A549 (cell line): ENCODE measurements at regions not wholly inside any gene's neighbourhood (a gene's known extent, or its start where the extent isn't known, plus 50 kb on each side); places are given as distances from the start of the nearest gene placed in this dataset.

Experiments
- ATAC-seq, 2 experiments: fragments of 200-7000 bp in 1 of 2; fragments of >200 bp in 1 of 2; cut with Nextera tagmentation in 1 of 2; cut with Tn5 transposase in 1 of 2; 3 replicates each; pipeline versions ENCODE4 v1.8.0 to v1.9.1; 2018 to 2020; ENCODE audit warnings: mild to moderate bottlenecking in 1 of 2, moderate library complexity in 1 of 2
- CTCF ChIA-PET: fragments of 300-600 bp; sonication (Branson Sonifier 250); formaldehyde crosslinking; extraction: SDS; loops from one replicate; lab custom pipeline; 2021; ENCODE audit warnings: antibody characterized with exemption, inconsistent platforms; lab: Yijun Ruan, JAX
- POLR2A ChIA-PET: fragments of 350-600 bp; formaldehyde crosslinking; extraction: SDS; loops from one replicate; lab custom pipeline; 2021; ENCODE audit warnings: antibody characterized with exemption, inconsistent platforms; lab: Yijun Ruan, JAX
- DNase-seq, 2 experiments: peaks; one replicate each; pipeline versions ENCODE4 v3.0.0 to v3.0.0-alpha.2; 2011 to 2016; ENCODE audit warnings: low read depth in 1 of 2, low spot score in 1 of 2
- FAIRE-seq: peaks from 2 replicates; lab custom pipeline; 2011; peaks lifted over from hg19 to GRCh38; lab: Jason Lieb, UNC
- H3K27ac ChIP-seq, 2 experiments: fragments of >200 bp; sonication (Bioruptor Twin); formaldehyde crosslinking; 3 replicates each; pipeline ENCODE4 v1.5.1; 2016 to 2017
- H3K4me1 ChIP-seq: fragments of >200 bp; sonication (Bioruptor Twin); formaldehyde crosslinking; 3 replicates; pipeline ENCODE4 v1.6.1; 2016
- H3K4me2 ChIP-seq: fragments of >200 bp; sonication (Bioruptor Twin); formaldehyde crosslinking; 3 replicates; pipeline ENCODE4 v1.6.1; 2016
- H3K4me3 ChIP-seq: fragments of >200 bp; sonication (Bioruptor Twin); formaldehyde crosslinking; 3 replicates; pipeline ENCODE4 v1.5.1; 2016
- H3K9me3 ChIP-seq: fragments of >200 bp; sonication (Bioruptor Twin); formaldehyde crosslinking; 3 replicates; pipeline ENCODE4 v1.6.1; 2016
- BHLHE40 ChIP-seq: IDR thresholded peaks from 2 replicates; pipeline ENCODE4 v1.6.1; 2012; ENCODE audit warnings: low read depth, low read length, inconsistent platforms
- CEBPB ChIP-seq, 2 experiments: fragments of >200 bp in 1 of 2; sonication (Bioruptor Twin) in 1 of 2; formaldehyde crosslinking in 1 of 2; IDR thresholded peaks; 2 replicates each; pipeline ENCODE4 v1.6.1; 2012 to 2016
- CHD2 ChIP-seq: fragments of 150-350 bp; IDR thresholded peaks from 2 replicates; pipeline ENCODE4 v1.6.1; 2014; ENCODE audit warnings: low read length; ENCODE audit not compliant: partially characterized antibody
- EP300 ChIP-seq, 2 experiments: fragments of >200 bp; sonication (Bioruptor Twin); formaldehyde crosslinking; IDR thresholded peaks; 2 replicates in 1 of 2; 3 replicates in 1 of 2; pipeline ENCODE4 v1.6.1; 2016 to 2017
- FOSL2 ChIP-seq, 2 experiments: fragments of 450-650 bp in 1 of 2; fragments of >200 bp in 1 of 2; sonication (Bioruptor Twin) in 1 of 2; formaldehyde crosslinking; IDR thresholded peaks; 2 replicates each; pipeline versions ENCODE4 v1.5.0 to v1.6.1; 2016 to 2020; ENCODE audit warnings: mild to moderate bottlenecking in 1 of 2, moderate library complexity in 1 of 2
- HOXB13 ChIP-seq: fragments of 250-450 bp; sonication (Bioruptor Pico); IDR thresholded peaks from 2 replicates; pipeline ENCODE4 v1.5.0; 2020; ENCODE audit warnings: low read depth, mild to moderate bottlenecking, moderate library complexity
- JUNB ChIP-seq: fragments of >200 bp; sonication (Bioruptor Twin); formaldehyde crosslinking; IDR thresholded peaks from 2 replicates; pipeline ENCODE4 v1.6.1; 2016
- POLR2AphosphoS2 ChIP-seq: conservative IDR thresholded peaks from 2 replicates; pipeline ENCODE4 v1.6.1; 2012; ENCODE audit warnings: low read length, improper control_type of control experiment, inconsistent platforms
- RARB ChIP-seq: fragments of 250-450 bp; sonication (Bioruptor Pico); IDR thresholded peaks from 2 replicates; pipeline ENCODE4 v1.8.0; 2021; ENCODE audit warnings: mild to moderate bottlenecking, moderate library complexity
- ZC3H11A ChIP-seq: fragments of 450-650 bp; IDR thresholded peaks from 2 replicates; pipeline ENCODE4 v1.6.1; 2014; ENCODE audit warnings: antibody characterized with exemption, mild to moderate bottlenecking
- WGBS: methylation state at CpG from one replicate; pipeline ENCODE4 v1.1.6; 2017; ENCODE audit errors: missing lambda C conversion rate; 5-methylcytosine and 5-hydroxymethylcytosine counted together
- TF ChIP-seq, protein P1 (sequence below): IDR thresholded peaks from 2 replicates; pipeline ENCODE4 v1.6.1; 2012; ENCODE audit warnings: low read depth, borderline replicate concordance
- TF ChIP-seq, protein P2 (sequence below): fragments of 200-600 bp; sonication (generic); IDR thresholded peaks from 2 replicates; pipeline ENCODE4 v1.6.1; 2016; ENCODE audit warnings: antibody characterized with exemption, mild to moderate bottlenecking, moderate library complexity
- TF ChIP-seq, protein P3 (sequence below): fragments of >200 bp; sonication (Bioruptor Twin); formaldehyde crosslinking; IDR thresholded peaks from 3 replicates; pipeline ENCODE4 v1.5.1; 2016

DNA sequence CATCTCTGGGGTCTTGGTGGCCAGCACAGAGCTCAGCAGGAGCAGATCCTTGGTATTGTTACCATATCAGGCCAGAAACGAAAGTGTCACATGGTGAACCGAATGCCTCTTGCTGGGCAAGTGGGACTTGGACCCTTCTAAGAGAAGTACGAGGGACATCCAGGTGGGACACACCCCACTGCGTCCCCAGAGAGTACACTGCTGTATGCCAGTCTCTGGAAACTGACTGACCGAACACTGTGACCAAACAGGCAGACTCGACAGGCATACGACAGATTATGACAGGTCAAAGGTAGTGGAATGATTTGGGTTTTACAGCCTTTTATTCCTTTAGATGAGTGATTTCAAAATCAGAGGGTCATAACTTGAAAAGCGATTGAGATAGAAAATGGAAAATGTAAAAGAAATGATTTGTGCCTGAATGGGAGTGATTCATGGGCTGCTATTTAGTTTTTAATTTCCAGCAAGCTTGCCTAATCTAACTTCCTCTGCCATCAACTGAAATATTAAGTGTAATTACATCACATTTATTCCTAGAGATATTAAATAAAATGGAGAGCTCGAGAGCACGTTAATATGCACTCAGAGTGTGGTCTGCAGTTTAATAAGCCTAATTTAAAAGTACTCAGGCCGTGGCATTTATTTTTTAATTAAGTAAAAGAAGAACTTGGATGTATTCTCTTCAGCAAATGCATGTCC is 63.4 kb upstream of the CTXND1 start (continued):
- no peak for TF ChIP-seq EP300 (IDR thresholded peaks at IDR 0.05)
- TF ChIP-seq, protein P1, sequence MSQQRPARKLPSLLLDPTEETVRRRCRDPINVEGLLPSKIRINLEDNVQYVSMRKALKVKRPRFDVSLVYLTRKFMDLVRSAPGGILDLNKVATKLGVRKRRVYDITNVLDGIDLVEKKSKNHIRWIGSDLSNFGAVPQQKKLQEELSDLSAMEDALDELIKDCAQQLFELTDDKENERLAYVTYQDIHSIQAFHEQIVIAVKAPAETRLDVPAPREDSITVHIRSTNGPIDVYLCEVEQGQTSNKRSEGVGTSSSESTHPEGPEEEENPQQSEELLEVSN, result no peak

DNA sequence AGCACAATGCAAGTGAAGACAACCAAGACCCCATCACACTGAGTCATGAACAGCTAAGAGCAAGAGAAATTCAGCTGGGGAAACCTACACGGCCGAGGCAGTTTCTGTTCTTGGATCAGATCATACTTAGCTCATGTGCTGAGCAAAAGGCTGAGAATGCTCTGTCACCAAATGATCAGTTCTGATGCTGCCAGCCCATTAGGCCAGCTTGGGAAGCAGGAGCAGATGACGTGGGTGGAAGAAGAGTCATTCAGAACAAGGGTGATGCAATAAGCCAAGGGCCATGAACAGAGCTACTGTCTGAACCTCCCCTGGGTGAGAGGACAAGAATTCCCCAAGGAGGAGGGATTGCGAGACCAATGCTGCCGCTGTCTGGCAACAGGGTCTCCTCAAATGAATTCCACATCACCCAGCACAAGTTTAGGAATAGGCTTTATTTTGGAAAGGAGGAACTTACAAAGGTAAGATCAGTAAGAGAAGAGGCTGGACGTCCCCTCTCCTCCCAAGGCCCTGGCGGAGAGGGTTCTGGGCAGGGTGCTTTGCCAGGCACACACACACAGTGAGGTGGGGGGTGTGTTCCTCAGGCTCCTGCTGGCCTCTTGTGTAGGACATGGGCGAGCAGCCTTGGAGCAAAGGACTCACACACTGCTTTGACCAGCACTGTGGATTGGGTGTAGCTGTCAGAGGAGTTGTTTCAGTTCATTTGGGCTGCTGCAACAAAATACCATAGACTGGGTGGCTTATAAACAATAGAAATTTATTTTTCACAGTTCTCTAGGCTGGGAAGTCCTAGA is 65.6 kb upstream of the CTXND1 start:
- ATAC-seq, result peak; percentile 58 to 67
- no peaks in the 10 kb centered on the region for H3K4me1 ChIP-seq
- DNase-seq, result peak in 1 of 2 experiments; percentile 42
- H3K27ac ChIP-seq, result no peak overlapping the region; a peak in 1 of 6 replicates
- TF ChIP-seq CEBPB (IDR thresholded peaks at IDR 0.05), result peak in 1 of 2 experiments; percentile 43; a peak in 1 of 4 replicates
- TF ChIP-seq CHD2, result no peak
- peak overlapping the region; percentile 2; the same call in 1 of the 3 replicates for H3K4me2 ChIP-seq
- WGBS, result 51% methylated on average over 8 of the region's 8 CpGs
- POLR2A ChIA-PET, result no interaction called here
- H3K9me3 ChIP-seq, result no peaks in the 10 kb centered on the region
- CTCF ChIA-PET, result interaction anchor here (1.3 to 1.4 kb wide), 2 partner anchors 20 to 937 kb away, joined by 3 to 4 read pairs; no protein-coding TSS in a partner anchor
- FAIRE-seq, result no peak
- H3K4me3 ChIP-seq, result no peak overlapping the region

DNA sequence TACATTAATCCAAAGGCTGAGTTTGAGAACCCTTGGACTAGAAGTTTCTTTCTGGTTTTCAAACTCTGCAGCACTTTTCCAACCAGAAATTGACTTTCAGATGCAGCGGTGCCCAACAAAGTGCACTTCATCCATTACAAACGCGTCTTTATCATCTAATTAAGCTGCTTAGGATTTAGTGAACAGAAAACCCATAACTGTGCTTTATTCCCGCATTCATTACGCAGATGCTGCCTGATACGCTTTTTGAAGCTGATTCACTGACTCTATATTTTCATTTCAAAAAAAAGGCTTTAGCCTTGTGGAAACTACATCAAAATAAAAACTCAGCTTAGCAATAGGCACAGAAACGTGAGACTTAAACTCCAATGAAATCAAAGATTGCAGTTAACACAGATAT is 69.8 kb upstream of the CTXND1 start:
- peaks cover 6% of the 10 kb centered on the region; the same call in 1 of the 3 replicates for H3K9me3 ChIP-seq
- CTCF ChIA-PET, result interaction anchor here (0.7 to 1.7 kb wide), 3 partner anchors 12 to 329 kb away, joined by 3 to 6 read pairs (median 4); no protein-coding TSS in a partner anchor
- no peak overlapping the region for H3K4me3 ChIP-seq
- DNase-seq, result no peak
- no peak for FAIRE-seq
- WGBS, result 56% methylated on average over 7 of the region's 7 CpGs
- H3K4me1 ChIP-seq, result no peaks in the 10 kb centered on the region
- POLR2A ChIA-PET, result no interaction called here
- no peak overlapping the region for H3K4me2 ChIP-seq
- ATAC-seq, result no peak
- no peak overlapping the region for H3K27ac ChIP-seq
- no peak for TF ChIP-seq POLR2AphosphoS2
- 0 out of 2 replicates have a peak, but pooled peaks have one; percentile 4 for TF ChIP-seq FOSL2 (IDR thresholded peaks at IDR 0.05)
- TF ChIP-seq FOSL2 (CRISPR knock-in tag; IDR thresholded peaks at IDR 0.05), result no peak
- TF ChIP-seq JUNB, result no peak
- no peak for TF ChIP-seq RARB (CRISPR knock-in tag)

DNA sequence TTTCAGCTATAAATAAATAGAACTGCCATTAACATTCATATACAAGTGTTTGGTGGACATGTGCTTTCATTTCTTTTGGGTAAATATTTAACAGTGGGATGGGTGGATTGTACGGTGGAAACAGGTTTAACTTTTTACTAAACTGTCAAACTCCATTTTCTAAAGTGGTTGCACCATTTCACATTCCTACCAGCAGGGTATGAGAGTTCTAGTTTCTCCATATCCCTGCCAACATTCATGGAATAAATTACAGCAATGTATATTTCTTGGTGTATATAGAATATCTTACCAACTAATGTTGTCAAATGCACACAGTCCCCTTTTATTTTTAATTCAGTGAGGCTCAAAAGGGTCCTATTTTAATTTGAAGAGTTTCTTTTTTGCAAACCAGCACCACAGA is 71.3 kb upstream of the CTXND1 start:
- TF ChIP-seq, protein P2, sequence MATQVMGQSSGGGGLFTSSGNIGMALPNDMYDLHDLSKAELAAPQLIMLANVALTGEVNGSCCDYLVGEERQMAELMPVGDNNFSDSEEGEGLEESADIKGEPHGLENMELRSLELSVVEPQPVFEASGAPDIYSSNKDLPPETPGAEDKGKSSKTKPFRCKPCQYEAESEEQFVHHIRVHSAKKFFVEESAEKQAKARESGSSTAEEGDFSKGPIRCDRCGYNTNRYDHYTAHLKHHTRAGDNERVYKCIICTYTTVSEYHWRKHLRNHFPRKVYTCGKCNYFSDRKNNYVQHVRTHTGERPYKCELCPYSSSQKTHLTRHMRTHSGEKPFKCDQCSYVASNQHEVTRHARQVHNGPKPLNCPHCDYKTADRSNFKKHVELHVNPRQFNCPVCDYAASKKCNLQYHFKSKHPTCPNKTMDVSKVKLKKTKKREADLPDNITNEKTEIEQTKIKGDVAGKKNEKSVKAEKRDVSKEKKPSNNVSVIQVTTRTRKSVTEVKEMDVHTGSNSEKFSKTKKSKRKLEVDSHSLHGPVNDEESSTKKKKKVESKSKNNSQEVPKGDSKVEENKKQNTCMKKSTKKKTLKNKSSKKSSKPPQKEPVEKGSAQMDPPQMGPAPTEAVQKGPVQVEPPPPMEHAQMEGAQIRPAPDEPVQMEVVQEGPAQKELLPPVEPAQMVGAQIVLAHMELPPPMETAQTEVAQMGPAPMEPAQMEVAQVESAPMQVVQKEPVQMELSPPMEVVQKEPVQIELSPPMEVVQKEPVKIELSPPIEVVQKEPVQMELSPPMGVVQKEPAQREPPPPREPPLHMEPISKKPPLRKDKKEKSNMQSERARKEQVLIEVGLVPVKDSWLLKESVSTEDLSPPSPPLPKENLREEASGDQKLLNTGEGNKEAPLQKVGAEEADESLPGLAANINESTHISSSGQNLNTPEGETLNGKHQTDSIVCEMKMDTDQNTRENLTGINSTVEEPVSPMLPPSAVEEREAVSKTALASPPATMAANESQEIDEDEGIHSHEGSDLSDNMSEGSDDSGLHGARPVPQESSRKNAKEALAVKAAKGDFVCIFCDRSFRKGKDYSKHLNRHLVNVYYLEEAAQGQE, result no peak
- TF ChIP-seq ZC3H11A (no peak), HOXB13 (no peak), BHLHE40 (no peak)
- TF ChIP-seq, protein P3, sequence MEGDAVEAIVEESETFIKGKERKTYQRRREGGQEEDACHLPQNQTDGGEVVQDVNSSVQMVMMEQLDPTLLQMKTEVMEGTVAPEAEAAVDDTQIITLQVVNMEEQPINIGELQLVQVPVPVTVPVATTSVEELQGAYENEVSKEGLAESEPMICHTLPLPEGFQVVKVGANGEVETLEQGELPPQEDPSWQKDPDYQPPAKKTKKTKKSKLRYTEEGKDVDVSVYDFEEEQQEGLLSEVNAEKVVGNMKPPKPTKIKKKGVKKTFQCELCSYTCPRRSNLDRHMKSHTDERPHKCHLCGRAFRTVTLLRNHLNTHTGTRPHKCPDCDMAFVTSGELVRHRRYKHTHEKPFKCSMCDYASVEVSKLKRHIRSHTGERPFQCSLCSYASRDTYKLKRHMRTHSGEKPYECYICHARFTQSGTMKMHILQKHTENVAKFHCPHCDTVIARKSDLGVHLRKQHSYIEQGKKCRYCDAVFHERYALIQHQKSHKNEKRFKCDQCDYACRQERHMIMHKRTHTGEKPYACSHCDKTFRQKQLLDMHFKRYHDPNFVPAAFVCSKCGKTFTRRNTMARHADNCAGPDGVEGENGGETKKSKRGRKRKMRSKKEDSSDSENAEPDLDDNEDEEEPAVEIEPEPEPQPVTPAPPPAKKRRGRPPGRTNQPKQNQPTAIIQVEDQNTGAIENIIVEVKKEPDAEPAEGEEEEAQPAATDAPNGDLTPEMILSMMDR, result peak; percentile 15; the same call in 1 of the 3 replicates
- WGBS, result 2% methylated on average over 1 of the region's 1 CpG
- Histone ChIP-seq H3K4me1 (no peaks in the 10 kb centered on the region), H3K27ac (no peak overlapping the region), H3K4me3 (no peak overlapping the region), H3K4me2 (no peak overlapping the region), H3K9me3 (peaks cover 9% of the 10 kb centered on the region; the same call in 1 of the 3 replicates)
- DNase-seq (no peak), FAIRE-seq (no peak), ATAC-seq (no peak)
- CTCF ChIA-PET, result no interaction called here
- POLR2A ChIA-PET, result no interaction called here
